GM12891 (cell line): ENCODE measurements at regions not wholly inside any gene's neighbourhood (a gene's known extent, or its start where the extent isn't known, plus 50 kb on each side); places are given as distances from the start of the nearest gene placed in this dataset.

ENCODE experiments used
- POLR2A ChIP-seq: IDR thresholded peaks from 2 replicates; pipeline ENCODE4 v1.6.1; 2011; ENCODE audit warnings: low read depth, low read length, control low read depth
- POLR2AphosphoS5 ChIP-seq: IDR thresholded peaks from 2 replicates; pipeline ENCODE4 v1.6.1; 2011; ENCODE audit warnings: low read depth, low read length, control low read depth
- POU2F2 ChIP-seq: IDR thresholded peaks from 2 replicates; pipeline ENCODE4 v1.6.1; 2011; ENCODE audit warnings: low read depth, mild to moderate bottlenecking, control low read depth, low read length, moderate library complexity
- SPI1 ChIP-seq: IDR thresholded peaks from 2 replicates; pipeline ENCODE4 v1.6.1; 2011; ENCODE audit warnings: low read depth, low read length, control low read depth

- TF ChIP-seq SPI1 = no peak
- TF ChIP-seq POLR2AphosphoS5 = no peak
- TF ChIP-seq POLR2A = no peak
- TF ChIP-seq POU2F2 = no peak
Measured at GRCh38 chr6:92753956-92754355, 665.4 kb downstream of the EPHA7 start.
